ENCODE measurements at regions not wholly inside any gene's neighbourhood (a gene's known extent, or its start where the extent isn't known, plus 50 kb on each side); places are given as distances from the start of the nearest gene placed in this dataset.
"Not testable (repeated sequence)": the region's sequence is repeated elsewhere in the genome, so short reads cannot be mapped to it uniquely, and the experiment has no call there.

GRCh38 chr5:67644221-67644920, 447.8 kb upstream of the CD180 start:
- H4K20me1 ChIP-seq (ENCODE audit: insufficient read depth, low read depth, low read length), result no peaks in the 10 kb centered on the region
- no peak overlapping the region for H3K27ac ChIP-seq (ENCODE audit: low read length)
- no peaks in the 10 kb centered on the region for H3K4me1 ChIP-seq (ENCODE audit: low read length)
- no peak overlapping the region for H2AFZ ChIP-seq (ENCODE audit: low read length)
- H3K36me3 ChIP-seq (ENCODE audit: insufficient read depth, low read length), result no peaks in the 10 kb centered on the region
- no peaks in the 10 kb centered on the region for H3K9me2 ChIP-seq (replicated peaks; ENCODE audit: insufficient read depth, low read length)
- no peak for DNase-seq
- no peaks in the 10 kb centered on the region for H3K27me3 ChIP-seq (ENCODE audit: low read length)
- H3K4me2 ChIP-seq (ENCODE audit: low read depth, low read length, poor library complexity, severe bottlenecking), result no peak overlapping the region
- H3K9me3 ChIP-seq (ENCODE audit: low read length), result no peaks in the 10 kb centered on the region
- no peaks in the 10 kb centered on the region for H3K79me2 ChIP-seq (ENCODE audit: low read length)
- no peak overlapping the region for H3K4me3 ChIP-seq (ENCODE audit: low read length)
- no peak overlapping the region for H3K9ac ChIP-seq (ENCODE audit: low read length)

- Histone ChIP-seq H3K4me3 (ENCODE audit: low read length) (no peak overlapping the region), H2AFZ (ENCODE audit: low read length) (no peak overlapping the region), H3K27ac (ENCODE audit: low read length) (no peak overlapping the region), H3K9ac (ENCODE audit: low read length) (no peak overlapping the region), H3K4me2 (ENCODE audit: low read depth, low read length, poor library complexity, severe bottlenecking) (no peak overlapping the region), H3K4me1 (ENCODE audit: low read length) (no peaks in the 10 kb centered on the region), H3K27me3 (ENCODE audit: low read length) (no peaks in the 10 kb centered on the region), H3K79me2 (ENCODE audit: low read length) (no peaks in the 10 kb centered on the region), H3K9me2 (replicated peaks; ENCODE audit: insufficient read depth, low read length) (no peaks in the 10 kb centered on the region), H3K9me3 (ENCODE audit: low read length) (no peaks in the 10 kb centered on the region), H3K36me3 (ENCODE audit: insufficient read depth, low read length) (no peaks in the 10 kb centered on the region), H4K20me1 (ENCODE audit: insufficient read depth, low read depth, low read length) (no peaks in the 10 kb centered on the region)
- DNase-seq, result no peak
These were observed 446.9 kb upstream of the CD180 start for GRCh38 chr5:67643536-67643935.

DNA sequence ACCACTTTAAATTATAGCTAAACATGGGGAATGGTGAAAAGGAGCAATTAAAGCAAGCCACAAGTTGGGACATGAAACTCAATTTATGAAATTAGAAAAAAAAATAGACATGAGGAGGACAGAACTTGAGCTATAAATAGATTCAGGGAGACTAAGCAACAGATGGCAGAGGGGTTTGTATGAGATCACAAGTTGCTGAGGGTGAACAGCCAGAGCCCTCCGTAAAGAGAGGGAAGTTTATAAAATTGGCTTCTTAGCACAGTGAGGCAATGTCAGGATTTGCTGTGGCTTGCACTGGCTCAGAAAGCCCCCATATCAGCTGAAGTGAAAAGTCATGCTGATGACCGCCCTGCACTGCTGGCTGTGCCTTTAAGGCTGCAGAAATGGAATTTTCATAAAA, 443.4 kb upstream of the CD180 start:
- no peaks in the 10 kb centered on the region for H3K9me2 ChIP-seq (replicated peaks; ENCODE audit: insufficient read depth, low read length)
- no peaks in the 10 kb centered on the region for H3K9me3 ChIP-seq (ENCODE audit: low read length)
- no peak overlapping the region for H3K27ac ChIP-seq (ENCODE audit: low read length)
- H3K4me3 ChIP-seq (ENCODE audit: low read length), result no peak overlapping the region
- DNase-seq, result no peak
- H3K9ac ChIP-seq (ENCODE audit: low read length), result no peak overlapping the region
- H3K27me3 ChIP-seq (ENCODE audit: low read length), result no peaks in the 10 kb centered on the region
- H2AFZ ChIP-seq (ENCODE audit: low read length), result no peak overlapping the region
- H3K4me1 ChIP-seq (ENCODE audit: low read length), result no peaks in the 10 kb centered on the region
- no peaks in the 10 kb centered on the region for H4K20me1 ChIP-seq (ENCODE audit: insufficient read depth, low read depth, low read length)
- H3K36me3 ChIP-seq (ENCODE audit: insufficient read depth, low read length), result no peaks in the 10 kb centered on the region
- no peaks in the 10 kb centered on the region for H3K79me2 ChIP-seq (ENCODE audit: low read length)
- no peak overlapping the region for H3K4me2 ChIP-seq (ENCODE audit: low read depth, low read length, poor library complexity, severe bottlenecking)

DNA sequence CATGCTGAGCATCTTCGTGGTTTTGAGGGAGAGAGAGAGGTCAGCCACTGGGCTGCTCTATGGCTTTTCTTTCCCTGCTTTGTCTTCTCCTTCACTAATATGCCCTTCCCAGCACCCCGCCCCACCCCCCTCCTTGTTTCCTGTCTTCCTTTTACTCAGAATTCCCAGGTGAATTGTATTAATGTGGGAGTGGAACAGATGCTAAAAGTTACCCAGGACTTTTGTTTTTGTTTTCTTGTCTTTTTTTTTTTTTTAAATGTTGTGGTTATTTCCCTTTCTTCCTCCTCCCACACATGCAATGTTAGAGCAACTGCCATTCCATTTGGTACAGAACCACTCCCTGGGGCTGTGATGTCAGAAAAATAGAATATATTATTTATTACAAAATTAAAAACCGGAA, 442.7 kb upstream of the CD180 start:
- H3K79me2 ChIP-seq (ENCODE audit: low read length), result no peaks in the 10 kb centered on the region

GRCh38 chr5:67636850-67637524, 440.4 kb upstream of the CD180 start:
- Histone ChIP-seq H3K9me3 (ENCODE audit: low read length) (no peaks in the 10 kb centered on the region), H3K79me2 (ENCODE audit: low read length) (no peaks in the 10 kb centered on the region), H3K36me3 (ENCODE audit: insufficient read depth, low read length) (no peaks in the 10 kb centered on the region), H3K9ac (ENCODE audit: low read length) (no peak overlapping the region), H3K4me3 (ENCODE audit: low read length) (no peak overlapping the region), H3K4me2 (ENCODE audit: low read depth, low read length, poor library complexity, severe bottlenecking) (no peak overlapping the region), H3K27ac (ENCODE audit: low read length) (no peak overlapping the region), H4K20me1 (ENCODE audit: insufficient read depth, low read depth, low read length) (no peaks in the 10 kb centered on the region), H3K9me2 (replicated peaks; ENCODE audit: insufficient read depth, low read length) (0 out of 2 replicates have a peak, but pooled peaks cover 3% of the 10 kb centered on the region), H2AFZ (ENCODE audit: low read length) (no peak overlapping the region), H3K4me1 (ENCODE audit: low read length) (no peaks in the 10 kb centered on the region), H3K27me3 (ENCODE audit: low read length) (no peaks in the 10 kb centered on the region)
- DNase-seq, result no peak

More for the DNA sequence above, 442.7 kb upstream of the CD180 start:
- no peaks in the 10 kb centered on the region for H3K4me1 ChIP-seq (ENCODE audit: low read length)
- H2AFZ ChIP-seq (ENCODE audit: low read length), result no peak overlapping the region
- no peak overlapping the region for H3K9ac ChIP-seq (ENCODE audit: low read length)
- H4K20me1 ChIP-seq (ENCODE audit: insufficient read depth, low read depth, low read length), result no peaks in the 10 kb centered on the region
- DNase-seq, result no peak
- H3K9me2 ChIP-seq (replicated peaks; ENCODE audit: insufficient read depth, low read length), result no peaks in the 10 kb centered on the region
- H3K36me3 ChIP-seq (ENCODE audit: insufficient read depth, low read length), result no peaks in the 10 kb centered on the region
- H3K27ac ChIP-seq (ENCODE audit: low read length), result no peak overlapping the region
- no peaks in the 10 kb centered on the region for H3K9me3 ChIP-seq (ENCODE audit: low read length)
- no peak overlapping the region for H3K4me2 ChIP-seq (ENCODE audit: low read depth, low read length, poor library complexity, severe bottlenecking)
- no peaks in the 10 kb centered on the region for H3K27me3 ChIP-seq (ENCODE audit: low read length)
- H3K4me3 ChIP-seq (ENCODE audit: low read length), result no peak overlapping the region

GRCh38 chr5:67636091-67636490, 439.5 kb upstream of the CD180 start:
- Histone ChIP-seq H4K20me1 (ENCODE audit: insufficient read depth, low read depth, low read length) (no peaks in the 10 kb centered on the region), H3K9me2 (replicated peaks; ENCODE audit: insufficient read depth, low read length) (0 out of 2 replicates have a peak, but pooled peaks cover 3% of the 10 kb centered on the region), H3K4me2 (ENCODE audit: low read depth, low read length, poor library complexity, severe bottlenecking) (no peak overlapping the region), H3K27ac (ENCODE audit: low read length) (no peak overlapping the region), H3K4me1 (ENCODE audit: low read length) (no peaks in the 10 kb centered on the region), H3K36me3 (ENCODE audit: insufficient read depth, low read length) (no peaks in the 10 kb centered on the region), H3K9me3 (ENCODE audit: low read length) (no peaks in the 10 kb centered on the region), H3K79me2 (ENCODE audit: low read length) (no peaks in the 10 kb centered on the region), H3K9ac (ENCODE audit: low read length) (no peak overlapping the region), H2AFZ (ENCODE audit: low read length) (no peak overlapping the region), H3K27me3 (ENCODE audit: low read length) (no peaks in the 10 kb centered on the region), H3K4me3 (ENCODE audit: low read length) (no peak overlapping the region)
- no peak for DNase-seq

- not testable (repeated sequence) for H3K36me3 ChIP-seq (ENCODE audit: insufficient read depth, low read length); H4K20me1 ChIP-seq (ENCODE audit: insufficient read depth, low read depth, low read length); H3K4me2 ChIP-seq (ENCODE audit: low read depth, low read length, poor library complexity, severe bottlenecking); H3K9ac ChIP-seq (ENCODE audit: low read length); H3K27ac ChIP-seq (ENCODE audit: low read length); H2AFZ ChIP-seq (ENCODE audit: low read length); H3K9me3 ChIP-seq (ENCODE audit: low read length); H3K27me3 ChIP-seq (ENCODE audit: low read length); H3K4me1 ChIP-seq (ENCODE audit: low read length); H3K9me2 ChIP-seq (replicated peaks; ENCODE audit: insufficient read depth, low read length); H3K79me2 ChIP-seq (ENCODE audit: low read length); DNase-seq; H3K4me3 ChIP-seq (ENCODE audit: low read length)
These were observed 430.5 kb upstream of the CD180 start for GRCh38 chr5:67627079-67627478.

- H3K4me2 ChIP-seq (ENCODE audit: low read depth, low read length, poor library complexity, severe bottlenecking), result no peak overlapping the region
- no peak overlapping the region for H3K9ac ChIP-seq (ENCODE audit: low read length)
- H3K27ac ChIP-seq (ENCODE audit: low read length), result no peak overlapping the region
- H3K27me3 ChIP-seq (ENCODE audit: low read length), result no peaks in the 10 kb centered on the region
- no peaks in the 10 kb centered on the region for H3K4me1 ChIP-seq (ENCODE audit: low read length)
- H3K9me2 ChIP-seq (replicated peaks; ENCODE audit: insufficient read depth, low read length), result no peaks in the 10 kb centered on the region
- no peak overlapping the region for H2AFZ ChIP-seq (ENCODE audit: low read length)
- no peaks in the 10 kb centered on the region for H3K9me3 ChIP-seq (ENCODE audit: low read length)
- no peak for DNase-seq
- H3K4me3 ChIP-seq (ENCODE audit: low read length), result no peak overlapping the region
- H3K36me3 ChIP-seq (ENCODE audit: insufficient read depth, low read length), result no peaks in the 10 kb centered on the region
- H4K20me1 ChIP-seq (ENCODE audit: insufficient read depth, low read depth, low read length), result no peaks in the 10 kb centered on the region
- H3K79me2 ChIP-seq (ENCODE audit: low read length), result no peaks in the 10 kb centered on the region
These were observed 426.5 kb upstream of the CD180 start for GRCh38 chr5:67623078-67623477.
